Gastrocnemius medialis (tissue), 4 donors: ENCODE measurements at regions not wholly inside any gene's neighbourhood (a gene's known extent, or its start where the extent isn't known, plus 50 kb on each side); places are given as distances from the start of the nearest gene placed in this dataset.

Experiments used
- CTCF ChIP-seq, 5 experiments: fragments of 450-650 bp in 3 of 5; fragments of 200-600 bp in 2 of 5; sonication (generic) in 2 of 5; IDR thresholded peaks in 4 of 5; conservative IDR thresholded peaks in 1 of 5; 1 replicate in 4 of 5; 2 replicates in 1 of 5; pipeline ENCODE4 v1.5.1; 2016 to 2019; ENCODE audit warnings: antibody characterized with exemption in 5 of 5, mild to moderate bottlenecking in 3 of 5, moderate library complexity in 3 of 5
- POLR2A ChIP-seq, 2 donors: fragments of 450-650 bp; IDR thresholded peaks; one replicate each; pipeline ENCODE4 v1.6.1; 2017; ENCODE audit warnings: antibody characterized with exemption in 2 of 2, mild to moderate bottlenecking in 2 of 2, moderate library complexity in 2 of 2

DNA sequence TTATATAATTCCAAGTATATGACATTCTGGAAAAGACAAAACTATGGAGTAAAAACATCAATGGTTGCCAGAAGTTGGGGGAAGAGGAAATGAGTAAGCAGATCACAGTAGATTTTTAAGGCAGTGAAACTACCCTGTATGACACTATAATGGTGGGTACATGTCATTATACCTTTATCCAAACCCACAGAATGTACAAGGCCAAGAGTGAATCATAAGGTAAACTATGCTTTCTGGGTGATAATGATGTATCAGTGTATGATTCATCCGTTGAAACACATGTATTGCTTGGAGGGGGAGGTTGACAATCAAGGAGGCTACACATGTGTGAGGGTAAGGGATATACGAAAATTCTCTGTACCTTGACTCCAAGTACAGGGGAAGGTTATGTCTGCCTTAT is 862.7 kb downstream of the PLA2G4A start:
- no peak for TF ChIP-seq CTCF (IDR thresholded peaks at IDR 0.05 in 4 of 5, conservative IDR thresholded peaks at IDR 0.05 in 1 of 5)
- no peak for TF ChIP-seq POLR2A (IDR thresholded peaks at IDR 0.05)
